Medulla oblongata (tissue), 1 donor: ENCODE measurements at regions not wholly inside any gene's neighbourhood (a gene's known extent, or its start where the extent isn't known, plus 50 kb on each side); places are given as distances from the start of the nearest gene placed in this dataset.
"Not testable (repeated sequence)": the region's sequence is repeated elsewhere in the genome, so short reads cannot be mapped to it uniquely, and the experiment has no call there.

Source experiments
- DNase-seq: peaks from one replicate; pipeline ENCODE4 v3.0.0-alpha.2; 2015; ENCODE audit errors: extremely low spot score

GRCh38 chr11:82536706-82537105, 197.0 kb downstream of the FAM181B start:
- no peak for DNase-seq

- no peak for DNase-seq
Measured at GRCh38 chr11:82533628-82534327, 199.9 kb downstream of the FAM181B start.

- DNase-seq, result no peak
Measured at GRCh38 chr11:82529936-82530335, 203.7 kb downstream of the FAM181B start.

- DNase-seq, result no peak
Measured at GRCh38 chr11:82527081-82527584, 206.5 kb downstream of the FAM181B start.

GRCh38 chr11:82523141-82523540, 210.5 kb downstream of the FAM181B start:
- peak; percentile 71 for DNase-seq

- DNase-seq, result peak; percentile 87
Measured at GRCh38 chr11:82521427-82521826, 212.2 kb downstream of the FAM181B start.

GRCh38 chr11:82507288-82507687, 226.4 kb downstream of the FAM181B start:
- no peak for DNase-seq

GRCh38 chr11:82505379-82505778, 228.3 kb downstream of the FAM181B start:
- DNase-seq, result no peak

- DNase-seq, result not testable (repeated sequence)
Measured at GRCh38 chr11:82501174-82501573, 232.5 kb downstream of the FAM181B start.

- DNase-seq, result peak; percentile 26
Measured at GRCh38 chr11:82494988-82495432, 238.7 kb downstream of the FAM181B start.

GRCh38 chr11:82474876-82475275, 258.8 kb downstream of the FAM181B start:
- DNase-seq, result no peak

GRCh38 chr11:82465481-82465880, 268.2 kb downstream of the FAM181B start:
- no peak for DNase-seq

- no peak for DNase-seq
Measured at GRCh38 chr11:82462608-82463242, 270.9 kb downstream of the FAM181B start.

- DNase-seq, result no peak
Measured at GRCh38 chr11:82458761-82459160, 274.9 kb downstream of the FAM181B start.

- no peak for DNase-seq
Measured at GRCh38 chr11:82458147-82458546, 275.5 kb downstream of the FAM181B start.

- no peak for DNase-seq
Measured at GRCh38 chr11:82450996-82451395, 282.7 kb downstream of the FAM181B start.

- peak; percentile 27 for DNase-seq
Measured at GRCh38 chr11:82406611-82407010, 327.1 kb downstream of the FAM181B start.

GRCh38 chr11:82405421-82405820, 328.2 kb downstream of the FAM181B start:
- no peak for DNase-seq

GRCh38 chr11:82404981-82405380, 328.7 kb downstream of the FAM181B start:
- no peak for DNase-seq

- DNase-seq, result no peak
Measured at GRCh38 chr11:82403640-82404305, 329.9 kb downstream of the FAM181B start.

GRCh38 chr11:82398300-82398815, 335.3 kb downstream of the FAM181B start:
- DNase-seq, result peak; percentile 82

GRCh38 chr11:82396639-82397038, 337.0 kb downstream of the FAM181B start:
- not testable (repeated sequence) for DNase-seq
